HS-27A (cell line): ENCODE measurements at regions not wholly inside any gene's neighbourhood (a gene's known extent, or its start where the extent isn't known, plus 50 kb on each side); places are given as distances from the start of the nearest gene placed in this dataset.
"Not testable (repeated sequence)": the region's sequence is repeated elsewhere in the genome, so short reads cannot be mapped to it uniquely, and the experiment has no call there.

Experiments used
- DNase-seq: peaks from one replicate; pipeline ENCODE4 v3.0.0-alpha.2; 2012; ENCODE audit warnings: low read depth, missing footprints

- not testable (repeated sequence) for DNase-seq
Observed at GRCh38 chr20:17891131-17891530, 77.5 kb downstream of the SNX5 start.

- DNase-seq: no peak
Observed at GRCh38 chr20:17890330-17890729, 78.3 kb downstream of the SNX5 start.

- DNase-seq: no peak
Observed at GRCh38 chr20:17889226-17889625, 79.4 kb downstream of the SNX5 start.

GRCh38 chr20:17888044-17888443 is 80.5 kb downstream of the SNX5 start:
- DNase-seq: no peak

- DNase-seq: no peak
Observed at GRCh38 chr20:17887331-17888030, 81.1 kb downstream of the SNX5 start.

- no peak for DNase-seq
Observed at GRCh38 chr20:17885544-17885943, 83.0 kb downstream of the SNX5 start.

GRCh38 chr20:17885076-17885475 is 83.5 kb downstream of the SNX5 start:
- no peak for DNase-seq

- DNase-seq: no peak
Observed at GRCh38 chr20:17884307-17885003, 84.1 kb downstream of the SNX5 start.

- DNase-seq: no peak
Observed at GRCh38 chr20:17883592-17884306, 84.8 kb downstream of the SNX5 start.

GRCh38 chr20:17882834-17883591 is 85.6 kb downstream of the SNX5 start:
- DNase-seq: no peak

- DNase-seq: no peak
Observed at GRCh38 chr20:17882065-17882833, 86.3 kb downstream of the SNX5 start.

- no peak for DNase-seq
Observed at GRCh38 chr20:17881741-17882064, 86.9 kb downstream of the SNX5 start.

GRCh38 chr20:17878912-17879602 is 89.5 kb downstream of the SNX5 start:
- DNase-seq: no peak

- DNase-seq: no peak
Observed at GRCh38 chr20:17878069-17878911, 90.3 kb downstream of the SNX5 start.

- DNase-seq: no peak
Observed at GRCh38 chr20:17875981-17876385, 92.6 kb downstream of the SNX5 start.

GRCh38 chr20:17875106-17875980 is 93.3 kb downstream of the SNX5 start:
- DNase-seq: no peak

GRCh38 chr20:17874271-17875105 is 94.1 kb downstream of the SNX5 start:
- DNase-seq: no peak
